Gastroesophageal sphincter (tissue), 3 donors: ENCODE measurements at regions not wholly inside any gene's neighbourhood (a gene's known extent, or its start where the extent isn't known, plus 50 kb on each side); places are given as distances from the start of the nearest gene placed in this dataset.

Experiments used
- CTCF ChIP-seq, 4 experiments: fragments of 200-600 bp in 2 of 4; fragments of 450-650 bp in 2 of 4; sonication (generic) in 1 of 4; IDR thresholded peaks; one replicate each; pipeline ENCODE4 v1.5.1; 2017 to 2019; ENCODE audit warnings: antibody characterized with exemption in 4 of 4, mild to moderate bottlenecking in 2 of 4, moderate library complexity in 2 of 4
- EP300 ChIP-seq: sonication (generic); formaldehyde crosslinking; IDR thresholded peaks from one replicate; pipeline ENCODE4 v1.6.1; 2017; ENCODE audit warnings: antibody characterized with exemption, mild to moderate bottlenecking
- POLR2AphosphoS5 ChIP-seq: sonication (generic); formaldehyde crosslinking; IDR thresholded peaks from one replicate; pipeline ENCODE4 v1.6.1; 2017; ENCODE audit warnings: antibody characterized with exemption

- TF ChIP-seq POLR2AphosphoS5 (no peak), CTCF (IDR thresholded peaks at IDR 0.05) (no peak), EP300 (no peak)
Observed at GRCh38 chr5:158123595-158123994, 264.6 kb upstream of the CLINT1 start.
